H1 (cell line): ENCODE measurements at regions not wholly inside any gene's neighbourhood (a gene's known extent, or its start where the extent isn't known, plus 50 kb on each side); places are given as distances from the start of the nearest gene placed in this dataset.

ENCODE experiments used
- CHD7 ChIP-seq: fragments of 300-600 bp; sonication (generic); IDR thresholded peaks from 2 replicates; pipeline ENCODE4 v1.7.1; 2012; ENCODE audit warnings: low read length, moderate library complexity, mild to moderate bottlenecking, inconsistent platforms; ENCODE audit not compliant: insufficient replicate concordance
- CREB1 ChIP-seq: IDR thresholded peaks from 2 replicates; pipeline ENCODE4 v1.6.1; 2012; ENCODE audit warnings: inconsistent platforms
- HDAC6 ChIP-seq: IDR thresholded peaks from one replicate; pipeline ENCODE4 v1.7.1; 2012; ENCODE audit warnings: low read depth, mild to moderate bottlenecking, inconsistent platforms, low read length, moderate library complexity
- KDM4A ChIP-seq: IDR thresholded peaks from one replicate; pipeline ENCODE4 v1.7.1; 2012; ENCODE audit warnings: low read depth, mild to moderate bottlenecking, moderate library complexity, low read length, inconsistent platforms; ENCODE audit not compliant: severe bottlenecking
- MAFK ChIP-seq: IDR thresholded peaks from 2 replicates; pipeline ENCODE4 v1.6.1; 2012; ENCODE audit warnings: low read depth, mild to moderate bottlenecking, improper control_type of control experiment, low read length
- POLR2A ChIP-seq, 2 experiments: IDR thresholded peaks; 1 replicate in 1 of 2; 2 replicates in 1 of 2; pipeline ENCODE4 v1.6.1; 2011; ENCODE audit warnings: low read depth in 2 of 2, low read length in 2 of 2, mild to moderate bottlenecking in 2 of 2; ENCODE audit errors: control extremely low read depth in 1 of 2
- RNF2 ChIP-seq: fragments of 200-900, 300-1000 bp; sonication (generic); IDR thresholded peaks from 2 replicates; pipeline ENCODE4 v1.7.1; 2016; ENCODE audit warnings: borderline replicate concordance, low read depth, mild to moderate bottlenecking, antibody characterized with exemption, low read length; ENCODE audit not compliant: poor library complexity, severe bottlenecking; ENCODE audit errors: missing control alignments
- SAP30 ChIP-seq: fragments of 300-600 bp; sonication (generic); IDR thresholded peaks from 2 replicates; pipeline ENCODE4 v1.7.1; 2012; ENCODE audit warnings: low read length, moderate library complexity, mild to moderate bottlenecking, inconsistent platforms; ENCODE audit not compliant: insufficient read depth, insufficient replicate concordance
- SP4 ChIP-seq: IDR thresholded peaks from 2 replicates; pipeline ENCODE4 v1.6.1; 2012; ENCODE audit warnings: low read length, inconsistent platforms
- TCF12 ChIP-seq: IDR thresholded peaks from 2 replicates; pipeline ENCODE4 v1.6.1; 2011; ENCODE audit warnings: low read depth, mild to moderate bottlenecking, low read length
- ZNF274 ChIP-seq: IDR thresholded peaks from 2 replicates; pipeline ENCODE4 v1.7.0; 2012; ENCODE audit warnings: low read length, borderline replicate concordance; ENCODE audit errors: extremely low read depth

- TF ChIP-seq CHD7 (no peak), HDAC6 (no peak), POLR2A (IDR thresholded peaks at IDR 0.05; ENCODE audit: control extremely low read depth in 1 of 2, low read depth in 2 of 2, low read length in 2 of 2) (no peak), TCF12 (no peak), RNF2 (no peak), SP4 (no peak), CREB1 (no peak), ZNF274 (no peak), SAP30 (no peak), KDM4A (no peak), MAFK (no peak)
Measured at GRCh38 chr3:82012775-82013174, 251.3 kb upstream of the GBE1 start (continued).
